GM23338 (cell line): ENCODE measurements at regions not wholly inside any gene's neighbourhood (a gene's known extent, or its start where the extent isn't known, plus 50 kb on each side); places are given as distances from the start of the nearest gene placed in this dataset.

Experiments
- CTCF ChIP-seq, 2 experiments: fragments of 200-600 bp in 1 of 2; sonication (generic) in 1 of 2; conservative IDR thresholded peaks; 2 replicates each; pipeline versions ENCODE4 v1.5.1 to v1.6.1; 2016 to 2017; ENCODE audit warnings: antibody characterized with exemption in 2 of 2, low read depth in 2 of 2, mild to moderate bottlenecking in 2 of 2, moderate library complexity in 1 of 2
- EZH2phosphoT487 ChIP-seq: fragments of 200-600 bp; sonication (generic); IDR thresholded peaks from one replicate; pipeline ENCODE4 v1.8.1; 2018; ENCODE audit warnings: antibody characterized with exemption; ENCODE audit not compliant: unreplicated experiment
- POLR2AphosphoS5 ChIP-seq: IDR thresholded peaks from 2 replicates; pipeline ENCODE4 v1.6.1; 2016; ENCODE audit warnings: antibody characterized with exemption, low read depth

GRCh38 chr12:115737895-115738294 is 539.6 kb downstream of the MED13L start:
- TF ChIP-seq CTCF (conservative IDR thresholded peaks at IDR 0.05; ENCODE audit: low read depth in 2 of 2) = no peak
- no peak for TF ChIP-seq POLR2AphosphoS5
- no peak for TF ChIP-seq EZH2phosphoT487
